Endothelial cell of umbilical vein (primary cell): ENCODE measurements at regions not wholly inside any gene's neighbourhood (a gene's known extent, or its start where the extent isn't known, plus 50 kb on each side); places are given as distances from the start of the nearest gene placed in this dataset.

Experiments
- BruUV-seq: library from RNA; stranded (reverse); fragments of 400-500 nt; replicated peaks from 2 replicates; lab custom pipeline; 2021; lab: Mats Ljungman, UMichigan
- CTCF ChIA-PET: fragments of 300-600, 350-600 bp; sonication (Branson Sonifier 250); formaldehyde crosslinking; loops from one replicate; lab custom pipeline; 2021; ENCODE audit warnings: antibody characterized with exemption, inconsistent platforms; lab: Charles Lee
- POLR2A ChIA-PET: fragments of 300-600, 350-600 bp; sonication (Branson Sonifier 250); formaldehyde crosslinking; loops from one replicate; lab custom pipeline; 2021; ENCODE audit warnings: antibody characterized with exemption, inconsistent platforms; lab: Charles Lee
- DNase-seq: peaks from one replicate; pipeline ENCODE4 v3.0.0-alpha.2; 2011; ENCODE audit warnings: low read depth, low spot score
- FAIRE-seq: peaks from 2 replicates; lab custom pipeline; 2011; peaks lifted over from hg19 to GRCh38; lab: Jason Lieb, UNC
- H2AFZ ChIP-seq: 2 replicates; pipeline ENCODE4 v1.6.0; 2012; ENCODE audit warnings: low read depth, low read length, control low read depth, inconsistent platforms
- H3K27ac ChIP-seq: 2 replicates; pipeline ENCODE4 v1.5.1; 2011; ENCODE audit warnings: low read depth, mild to moderate bottlenecking, control low read depth, low read length, moderate library complexity; ENCODE audit not compliant: insufficient read depth
- H3K27me3 ChIP-seq, 2 experiments: 2 replicates each; pipeline versions ENCODE4 v1.6.0 to v1.6.1; 2011; ENCODE audit warnings: low read length in 2 of 2, mixed read lengths in 1 of 2; ENCODE audit not compliant: control insufficient read depth in 2 of 2, insufficient read depth in 2 of 2
- H3K36me3 ChIP-seq, 2 experiments: 2 replicates in 1 of 2; 3 replicates in 1 of 2; pipeline ENCODE4 v1.5.1; 2011; ENCODE audit warnings: low read length in 2 of 2, mild to moderate bottlenecking in 1 of 2, moderate library complexity in 1 of 2; ENCODE audit not compliant: control insufficient read depth in 2 of 2, insufficient read depth in 2 of 2; ENCODE audit errors: extremely low read depth in 1 of 2
- H3K4me1 ChIP-seq: 3 replicates; pipeline ENCODE4 v1.5.1; 2011; ENCODE audit warnings: mild to moderate bottlenecking, low read length; ENCODE audit not compliant: control insufficient read depth, insufficient read depth; ENCODE audit errors: extremely low read depth
- H3K4me2 ChIP-seq: 2 replicates; pipeline ENCODE4 v1.6.1; 2011; ENCODE audit warnings: low read length, control low read depth, mixed read lengths; ENCODE audit not compliant: insufficient read depth
- H3K4me3 ChIP-seq, 3 experiments: fragments of 200-600 bp in 1 of 3; sonication (generic), shearing (Covaris generic) in 1 of 3; replicated peaks in 1 of 3; 2 replicates each; pipeline ENCODE4 v1.5.1; 2011 to 2016; ENCODE audit warnings: control low read depth in 3 of 3, low read length in 3 of 3, mild to moderate bottlenecking in 2 of 3, inconsistent platforms in 1 of 3, low read depth in 1 of 3, moderate library complexity in 1 of 3; ENCODE audit not compliant: insufficient read depth in 1 of 3
- H3K79me2 ChIP-seq: 2 replicates; pipeline ENCODE4 v1.6.0; 2012; ENCODE audit warnings: low read length, inconsistent platforms; ENCODE audit not compliant: control insufficient read depth, insufficient read depth
- H3K9ac ChIP-seq: replicated peaks from 2 replicates; pipeline ENCODE3; 2011; ENCODE audit warnings: low read length, control low read depth; ENCODE audit not compliant: insufficient read depth; ENCODE audit errors: extremely low read depth
- H3K9me1 ChIP-seq: replicated peaks from 3 replicates; pipeline ENCODE4 v1.6.0; 2011; ENCODE audit warnings: mild to moderate bottlenecking, low read length; ENCODE audit not compliant: control insufficient read depth, insufficient read depth; ENCODE audit errors: extremely low read depth
- H3K9me3 ChIP-seq: replicated peaks from 2 replicates; pipeline ENCODE4 v1.5.1; 2012; ENCODE audit warnings: low read length, inconsistent platforms; ENCODE audit not compliant: control insufficient read depth, insufficient read depth
- H4K20me1 ChIP-seq: replicated peaks from 2 replicates; pipeline ENCODE3; 2011; ENCODE audit warnings: mild to moderate bottlenecking, low read length; ENCODE audit not compliant: control insufficient read depth, insufficient read depth; ENCODE audit errors: extremely low read depth
- CTCF ChIP-seq, 2 donors: IDR thresholded peaks; 1 replicate in 1 of 2; 2 replicates in 1 of 2; pipeline ENCODE4 v1.5.1; 2011; ENCODE audit warnings: low read length in 2 of 2, mild to moderate bottlenecking in 2 of 2, moderate library complexity in 2 of 2, control low read depth in 1 of 2, inconsistent platforms in 1 of 2, low read depth in 1 of 2; ENCODE audit not compliant: insufficient read depth in 1 of 2; ENCODE audit errors: extremely low read depth in 1 of 2
- EZH2 ChIP-seq: IDR thresholded peaks from 2 replicates; pipeline ENCODE4 v1.6.1; 2012; ENCODE audit warnings: borderline replicate concordance, low read depth, mild to moderate bottlenecking, moderate library complexity, low read length, inconsistent platforms; ENCODE audit not compliant: severe bottlenecking
- FOS ChIP-seq: IDR thresholded peaks from 2 replicates; pipeline ENCODE4 v1.6.1; 2011; ENCODE audit warnings: mild to moderate bottlenecking, low read length, moderate library complexity, borderline replicate concordance; ENCODE audit not compliant: insufficient read depth
- GATA2 ChIP-seq: IDR thresholded peaks from 2 replicates; pipeline ENCODE4 v1.7.0; 2011; ENCODE audit warnings: low read depth, mild to moderate bottlenecking, moderate library complexity, mixed read lengths, low read length; ENCODE audit not compliant: insufficient read length, insufficient read depth
- JUN ChIP-seq: IDR thresholded peaks from 2 replicates; pipeline ENCODE4 v1.6.1; 2011; ENCODE audit warnings: borderline replicate concordance, low read depth; ENCODE audit not compliant: insufficient read length, insufficient read depth
- MAX ChIP-seq: IDR thresholded peaks from 2 replicates; pipeline ENCODE4 v1.6.1; 2011; ENCODE audit not compliant: insufficient read depth, insufficient read length
- POLR2A ChIP-seq: IDR thresholded peaks from 2 replicates; pipeline ENCODE4 v1.6.1; 2012; ENCODE audit warnings: low read depth, mild to moderate bottlenecking, control low read depth, low read length
- POLR2AphosphoS5 ChIP-seq: IDR thresholded peaks from 2 replicates; pipeline ENCODE4 v1.6.1; 2012; ENCODE audit warnings: low read depth, mild to moderate bottlenecking, control low read depth, low read length, moderate library complexity; ENCODE audit not compliant: insufficient read depth
- dilution Hi-C: fragments of 300-500 bp; cut with MboI; formaldehyde crosslinking; loops from one replicate; pipeline ENCODE4 v1.15.0; 2019; ENCODE audit warnings: low sequenced_read_pairs; ENCODE audit not compliant: extremely low pct_ligation_motif_present
- intact Hi-C: fragments of 100-400 bp; cut with micrococcal nuclease; formaldehyde crosslinking; loops from one replicate; pipeline ENCODE4 v1.10.0; 2022

GRCh38 chr2:217398101-217398500 is 538.2 kb upstream of the TNP1 start:
- Histone ChIP-seq H3K27ac (no peak overlapping the region), H3K4me2 (no peak overlapping the region), H3K36me3 (no peaks in the 10 kb centered on the region), H3K79me2 (no peaks in the 10 kb centered on the region), H3K9me3 (no peaks in the 10 kb centered on the region), H4K20me1 (no peaks in the 10 kb centered on the region), H3K4me3 (no peak overlapping the region), H3K9me1 (no peaks in the 10 kb centered on the region), H3K9ac (no peak overlapping the region), H3K4me1 (no peaks in the 10 kb centered on the region), H3K27me3 (no peaks in the 10 kb centered on the region), H2AFZ (no peak overlapping the region)
- POLR2A ChIA-PET = no interaction called here
- no peak for DNase-seq
- dilution Hi-C loops = no loop called here
- FAIRE-seq = no peak
- BruUV-seq = no TSS peak
- CTCF ChIA-PET = interaction anchor here (1.2 kb wide), 1 partner anchor 9 kb away, joined by 4 read pairs; no protein-coding TSS in a partner anchor
- TF ChIP-seq CTCF (IDR thresholded peaks at IDR 0.05; ENCODE audit: extremely low read depth in 1 of 2, insufficient read depth in 1 of 2, low read depth in 1 of 2, low read length in 2 of 2) (no peak), FOS (no peak), EZH2 (no peak), MAX (no peak), POLR2AphosphoS5 (no peak), JUN (no peak), POLR2A (no peak), GATA2 (no peak)
- intact Hi-C loops = no loop called here
